Stimulated activated CD4-positive, alpha-beta T cell treated with anti-CD3 and anti-CD28 coated beads, Interleukin-4, amount 100 ng/mL, for 24 hours (primary cell): ENCODE measurements at regions not wholly inside any gene's neighbourhood (a gene's known extent, or its start where the extent isn't known, plus 50 kb on each side); places are given as distances from the start of the nearest gene placed in this dataset.

Experiments
- DNase-seq: peaks from one replicate; pipeline ENCODE4 v3.0.0-alpha.2; 2020

- no peak for DNase-seq
These were observed 470.7 kb downstream of the SOX9 start for GRCh38 chr17:72591289-72592241.

GRCh38 chr17:72592242-72592966 lies 471.6 kb downstream of the SOX9 start:
- peak; percentile 48 for DNase-seq

- DNase-seq: no peak
These were observed 472.1 kb downstream of the SOX9 start for GRCh38 chr17:72592967-72593325.

- DNase-seq: no peak
These were observed 473.4 kb downstream of the SOX9 start for GRCh38 chr17:72594248-72594647.
